GM18511 (cell line): ENCODE measurements at regions not wholly inside any gene's neighbourhood (a gene's known extent, or its start where the extent isn't known, plus 50 kb on each side); places are given as distances from the start of the nearest gene placed in this dataset.
A peak's percentile ranks its signal among the peaks of the same experiment; 100 is the strongest.

Source experiments
- ATAC-seq: cut with Tn5 transposase; IDR thresholded peaks from one replicate; pipeline ENCODE4 v1.9.1; 2021; ENCODE audit warnings: mild to moderate bottlenecking, moderate library complexity; ENCODE audit not compliant: unreplicated experiment

- no peak for ATAC-seq
Observed at GRCh38 chr2:194253528-194254259, 1403.3 kb upstream of the SLC39A10 start.

GRCh38 chr2:194252127-194252526, 1404.9 kb upstream of the SLC39A10 start:
- ATAC-seq = no peak

GRCh38 chr2:194232600-194232999, 1424.4 kb upstream of the SLC39A10 start:
- ATAC-seq = no peak

GRCh38 chr2:194223218-194223617, 1433.8 kb upstream of the SLC39A10 start:
- no peak for ATAC-seq

- no peak for ATAC-seq
Observed at GRCh38 chr2:194214192-194214591, 1442.8 kb upstream of the SLC39A10 start.

GRCh38 chr2:194205568-194206227, 1451.3 kb upstream of the SLC39A10 start:
- ATAC-seq = no peak

GRCh38 chr2:194203898-194204297, 1453.1 kb upstream of the SLC39A10 start:
- no peak for ATAC-seq

- no peak for ATAC-seq
Observed at GRCh38 chr2:194182888-194183287, 1474.1 kb upstream of the SLC39A10 start.

- no peak for ATAC-seq
Observed at GRCh38 chr2:194176134-194176533, 1480.9 kb upstream of the SLC39A10 start.

- ATAC-seq = peak; percentile 92
Observed at GRCh38 chr2:194166818-194167217, 1490.2 kb upstream of the SLC39A10 start.

GRCh38 chr2:194155431-194155830, 1501.6 kb upstream of the SLC39A10 start:
- no peak for ATAC-seq

- no peak for ATAC-seq
Observed at GRCh38 chr2:194151231-194151630, 1505.8 kb upstream of the SLC39A10 start.

- no peak for ATAC-seq
Observed at GRCh38 chr2:194135463-194135862, 1521.6 kb upstream of the SLC39A10 start.

- ATAC-seq = no peak
Observed at GRCh38 chr2:194128810-194129209, 1528.2 kb upstream of the SLC39A10 start.

GRCh38 chr2:194126418-194126817, 1530.6 kb upstream of the SLC39A10 start:
- ATAC-seq = no peak

GRCh38 chr2:194116861-194117260, 1540.2 kb upstream of the SLC39A10 start:
- ATAC-seq = no peak

- peak; percentile 40 for ATAC-seq
Observed at GRCh38 chr2:194105358-194105757, 1551.7 kb upstream of the SLC39A10 start.

GRCh38 chr2:194104687-194105086, 1552.3 kb upstream of the SLC39A10 start:
- ATAC-seq = peak; percentile 97

GRCh38 chr2:194103941-194104659, 1552.9 kb upstream of the SLC39A10 start:
- peak; percentile 16 for ATAC-seq

GRCh38 chr2:194102546-194102945, 1554.5 kb upstream of the SLC39A10 start:
- no peak for ATAC-seq

GRCh38 chr2:194100201-194100600, 1556.8 kb upstream of the SLC39A10 start:
- no peak for ATAC-seq

- ATAC-seq = no peak
Observed at GRCh38 chr2:194096402-194096801, 1560.6 kb upstream of the SLC39A10 start.
